ENCODE measurements at regions not wholly inside any gene's neighbourhood (a gene's known extent, or its start where the extent isn't known, plus 50 kb on each side); places are given as distances from the start of the nearest gene placed in this dataset.

- TF ChIP-seq CTCF (IDR thresholded peaks at IDR 0.05; ENCODE audit: insufficient read depth, low read length, poor library complexity, severe bottlenecking) (no peak), EZH2phosphoT487 (conservative IDR thresholded peaks at IDR 0.05; ENCODE audit: low read length) (no peak)
Observed at GRCh38 chr13:80039000-80039399, 301.9 kb downstream of the SPRY2 start.

Measured in SU-DHL-6 (cell line).